Loucy (cell line): ENCODE measurements at regions not wholly inside any gene's neighbourhood (a gene's known extent, or its start where the extent isn't known, plus 50 kb on each side); places are given as distances from the start of the nearest gene placed in this dataset.

Source experiments
- EZH2phosphoT487 ChIP-seq: fragments of 200-600 bp; IDR thresholded peaks from 2 replicates; pipeline ENCODE4 v1.6.1; 2018; ENCODE audit warnings: antibody characterized with exemption, mild to moderate bottlenecking, moderate library complexity, borderline replicate concordance
- TF ChIP-seq, protein P1 (sequence below): fragments of 200-600 bp; sonication (generic); conservative IDR thresholded peaks from 2 replicates; pipeline ENCODE4 v1.5.1; 2014; ENCODE audit warnings: mild to moderate bottlenecking, antibody characterized with exemption, low read length

DNA sequence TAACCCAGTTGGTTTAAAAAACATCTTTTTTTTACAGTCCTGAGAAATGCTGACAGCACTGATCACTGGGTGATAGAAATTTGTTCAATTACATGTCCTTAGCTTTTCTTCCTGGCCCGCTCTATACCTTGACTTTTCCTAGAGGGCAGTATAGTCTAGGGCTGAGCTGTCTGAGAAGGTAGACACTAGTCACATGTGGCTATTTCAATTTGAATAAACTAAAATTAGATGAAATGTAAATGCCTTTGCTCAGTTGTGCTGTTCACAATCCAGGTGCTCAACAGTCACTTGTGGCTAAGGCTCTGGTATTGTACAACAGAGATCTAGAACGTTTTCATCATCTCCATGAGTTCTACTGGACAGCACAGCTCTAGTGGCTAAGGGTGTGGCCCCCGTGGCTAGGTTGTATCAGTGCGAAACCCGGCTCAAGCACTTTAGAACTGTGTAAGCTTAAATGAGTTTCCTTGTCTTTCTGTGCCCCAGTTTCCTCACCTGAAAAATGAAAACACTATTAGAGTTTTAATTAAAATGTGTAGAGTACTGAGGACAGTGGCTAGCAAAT, 111.6 kb upstream of the WDR17 start:
- TF ChIP-seq, protein P1, sequence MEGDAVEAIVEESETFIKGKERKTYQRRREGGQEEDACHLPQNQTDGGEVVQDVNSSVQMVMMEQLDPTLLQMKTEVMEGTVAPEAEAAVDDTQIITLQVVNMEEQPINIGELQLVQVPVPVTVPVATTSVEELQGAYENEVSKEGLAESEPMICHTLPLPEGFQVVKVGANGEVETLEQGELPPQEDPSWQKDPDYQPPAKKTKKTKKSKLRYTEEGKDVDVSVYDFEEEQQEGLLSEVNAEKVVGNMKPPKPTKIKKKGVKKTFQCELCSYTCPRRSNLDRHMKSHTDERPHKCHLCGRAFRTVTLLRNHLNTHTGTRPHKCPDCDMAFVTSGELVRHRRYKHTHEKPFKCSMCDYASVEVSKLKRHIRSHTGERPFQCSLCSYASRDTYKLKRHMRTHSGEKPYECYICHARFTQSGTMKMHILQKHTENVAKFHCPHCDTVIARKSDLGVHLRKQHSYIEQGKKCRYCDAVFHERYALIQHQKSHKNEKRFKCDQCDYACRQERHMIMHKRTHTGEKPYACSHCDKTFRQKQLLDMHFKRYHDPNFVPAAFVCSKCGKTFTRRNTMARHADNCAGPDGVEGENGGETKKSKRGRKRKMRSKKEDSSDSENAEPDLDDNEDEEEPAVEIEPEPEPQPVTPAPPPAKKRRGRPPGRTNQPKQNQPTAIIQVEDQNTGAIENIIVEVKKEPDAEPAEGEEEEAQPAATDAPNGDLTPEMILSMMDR: peak; percentile 41
- no peak for TF ChIP-seq EZH2phosphoT487
